Ascending aorta (tissue), 2 donors: ENCODE measurements at regions not wholly inside any gene's neighbourhood (a gene's known extent, or its start where the extent isn't known, plus 50 kb on each side); places are given as distances from the start of the nearest gene placed in this dataset.
"Not testable (repeated sequence)": the region's sequence is repeated elsewhere in the genome, so short reads cannot be mapped to it uniquely, and the experiment has no call there.

ENCODE experiments used
- DNase-seq, 2 donors: peaks; one replicate each; pipeline ENCODE4 v3.0.0-alpha.2; 2019; ENCODE audit warnings: low spot score in 2 of 2
- H3K27ac ChIP-seq, 2 donors: fragments of 200-600 bp; sonication (generic); one replicate each; pipeline ENCODE4 v1.5.1; 2016 to 2017; ENCODE audit warnings: mild to moderate bottlenecking in 1 of 2
- H3K27me3 ChIP-seq: fragments of 200-600 bp; sonication (generic); one replicate; pipeline ENCODE4 v1.5.1; 2017
- H3K36me3 ChIP-seq, 2 donors: fragments of 200-600 bp; sonication (generic); one replicate each; pipeline ENCODE4 v1.5.1; 2016
- H3K4me1 ChIP-seq, 2 donors: fragments of 200-600 bp; sonication (generic); one replicate each; pipeline ENCODE4 v1.5.1; 2016 to 2017; ENCODE audit warnings: mild to moderate bottlenecking in 1 of 2
- H3K4me3 ChIP-seq, 2 donors: fragments of 200-600 bp; sonication (generic); one replicate each; pipeline ENCODE4 v1.5.1; 2016 to 2017; ENCODE audit warnings: mild to moderate bottlenecking in 1 of 2
- H3K9me3 ChIP-seq, 2 donors: fragments of 200-600 bp; sonication (generic); one replicate each; pipeline ENCODE4 v1.5.1; 2016
- CTCF ChIP-seq, 3 experiments: fragments of 200-600 bp in 2 of 3; fragments of 450-650 bp in 1 of 3; sonication (generic) in 2 of 3; IDR thresholded peaks; one replicate each; pipeline ENCODE4 v1.5.1; 2016 to 2019; ENCODE audit warnings: antibody characterized with exemption in 3 of 3, mild to moderate bottlenecking in 1 of 3, moderate library complexity in 1 of 3
- intact Hi-C: fragments of 100-400 bp; cut with DNase I; formaldehyde crosslinking; loops from one replicate; pipeline ENCODE4 v1.15.1; 2023

GRCh38 chrX:55841962-55842752 is 124.6 kb downstream of the RRAGB start:
- intact Hi-C loops, result no loop called here
- DNase-seq, result no peak
- Histone ChIP-seq H3K27ac (no peak overlapping the region), H3K4me1 (no peaks in the 10 kb centered on the region), H3K4me3 (no peak overlapping the region), H3K27me3 (no peaks in the 10 kb centered on the region), H3K9me3 (peaks cover 0 to 32% of the 10 kb centered on the region in 2 donors), H3K36me3 (no peaks in the 10 kb centered on the region)
- TF ChIP-seq CTCF (IDR thresholded peaks at IDR 0.05), result no peak

- H3K27ac ChIP-seq, H3K36me3 ChIP-seq, H3K9me3 ChIP-seq, H3K4me3 ChIP-seq, intact Hi-C loops, DNase-seq, H3K4me1 ChIP-seq, H3K27me3 ChIP-seq: not testable (repeated sequence)
Observed at GRCh38 chrX:55866779-55867178, 149.2 kb downstream of the RRAGB start.

GRCh38 chrX:55867181-55867651 is 149.7 kb downstream of the RRAGB start:
- intact Hi-C loops, result no loop called here
- Histone ChIP-seq H3K4me1 (no peaks in the 10 kb centered on the region), H3K27me3 (no peaks in the 10 kb centered on the region), H3K4me3 (no peak overlapping the region), H3K36me3 (no peaks in the 10 kb centered on the region), H3K27ac (no peak overlapping the region), H3K9me3 (no peaks in the 10 kb centered on the region)
- no peak for TF ChIP-seq CTCF (IDR thresholded peaks at IDR 0.05)
- no peak for DNase-seq

- TF ChIP-seq CTCF (IDR thresholded peaks at IDR 0.05), result no peak
Observed at GRCh38 chrX:55867708-55868107, 150.2 kb downstream of the RRAGB start.

GRCh38 chrX:55874807-55875206 is 157.3 kb downstream of the RRAGB start:
- Histone ChIP-seq H3K27ac (no peak overlapping the region), H3K27me3 (no peaks in the 10 kb centered on the region), H3K36me3 (no peaks in the 10 kb centered on the region), H3K4me3 (no peak overlapping the region), H3K4me1 (no peaks in the 10 kb centered on the region), H3K9me3 (peaks cover 0 to 28% of the 10 kb centered on the region in 2 donors)
- TF ChIP-seq CTCF (IDR thresholded peaks at IDR 0.05), result no peak
- no peak for DNase-seq
- intact Hi-C loops, result no loop called here

More at GRCh38 chrX:55867708-55868107, 150.2 kb downstream of the RRAGB start:
- H3K9me3 ChIP-seq, result no peaks in the 10 kb centered on the region
- H3K4me1 ChIP-seq, result no peaks in the 10 kb centered on the region
- H3K27ac ChIP-seq, result no peak overlapping the region
- no peaks in the 10 kb centered on the region for H3K36me3 ChIP-seq
- H3K27me3 ChIP-seq, result no peaks in the 10 kb centered on the region
- no peak for DNase-seq
- no peak overlapping the region for H3K4me3 ChIP-seq
- intact Hi-C loops, result no loop called here

GRCh38 chrX:55883541-55883940 is 166.0 kb downstream of the RRAGB start:
- H3K36me3 ChIP-seq, H3K27me3 ChIP-seq, H3K4me3 ChIP-seq, H3K4me1 ChIP-seq, H3K27ac ChIP-seq, intact Hi-C loops, DNase-seq: not testable (repeated sequence)
- peaks cover 0 to 44% of the 10 kb centered on the region in 2 donors for H3K9me3 ChIP-seq
